ENCODE measurements at regions not wholly inside any gene's neighbourhood (a gene's known extent, or its start where the extent isn't known, plus 50 kb on each side); places are given as distances from the start of the nearest gene placed in this dataset.

DNA sequence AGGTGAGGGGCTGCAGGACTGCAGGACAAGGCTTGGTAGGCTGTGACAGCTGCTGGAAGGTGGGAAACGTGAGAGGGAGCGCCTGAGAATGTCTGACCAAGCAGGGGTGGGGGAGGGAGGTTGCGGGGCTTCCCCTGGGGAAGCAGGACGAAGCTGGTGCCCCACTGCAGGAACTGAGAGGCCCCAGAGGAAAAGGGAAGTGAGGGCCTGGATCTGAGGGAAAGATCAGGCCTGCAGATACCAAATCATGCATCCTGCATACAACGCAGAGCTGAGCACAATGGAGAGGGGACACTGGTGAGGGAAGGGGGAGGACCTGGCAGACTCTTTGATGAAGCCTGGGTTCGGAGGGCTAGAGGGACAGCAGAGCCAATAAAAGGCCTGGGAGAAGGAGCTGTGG lies 65.7 kb upstream of the BACE2 start:
- TF ChIP-seq POLR2A (IDR thresholded peaks at IDR 0.05) (no peak), POLR2AphosphoS5 (IDR thresholded peaks at IDR 0.05) (no peak)
- TF ChIP-seq, protein P1, sequence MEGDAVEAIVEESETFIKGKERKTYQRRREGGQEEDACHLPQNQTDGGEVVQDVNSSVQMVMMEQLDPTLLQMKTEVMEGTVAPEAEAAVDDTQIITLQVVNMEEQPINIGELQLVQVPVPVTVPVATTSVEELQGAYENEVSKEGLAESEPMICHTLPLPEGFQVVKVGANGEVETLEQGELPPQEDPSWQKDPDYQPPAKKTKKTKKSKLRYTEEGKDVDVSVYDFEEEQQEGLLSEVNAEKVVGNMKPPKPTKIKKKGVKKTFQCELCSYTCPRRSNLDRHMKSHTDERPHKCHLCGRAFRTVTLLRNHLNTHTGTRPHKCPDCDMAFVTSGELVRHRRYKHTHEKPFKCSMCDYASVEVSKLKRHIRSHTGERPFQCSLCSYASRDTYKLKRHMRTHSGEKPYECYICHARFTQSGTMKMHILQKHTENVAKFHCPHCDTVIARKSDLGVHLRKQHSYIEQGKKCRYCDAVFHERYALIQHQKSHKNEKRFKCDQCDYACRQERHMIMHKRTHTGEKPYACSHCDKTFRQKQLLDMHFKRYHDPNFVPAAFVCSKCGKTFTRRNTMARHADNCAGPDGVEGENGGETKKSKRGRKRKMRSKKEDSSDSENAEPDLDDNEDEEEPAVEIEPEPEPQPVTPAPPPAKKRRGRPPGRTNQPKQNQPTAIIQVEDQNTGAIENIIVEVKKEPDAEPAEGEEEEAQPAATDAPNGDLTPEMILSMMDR (IDR thresholded peaks at IDR 0.05): no peak
